Keratinocyte (primary cell): ENCODE measurements at regions not wholly inside any gene's neighbourhood (a gene's known extent, or its start where the extent isn't known, plus 50 kb on each side); places are given as distances from the start of the nearest gene placed in this dataset.

Experiments used
- EZH2 ChIP-seq: IDR thresholded peaks from one replicate; pipeline ENCODE4 v1.6.1; 2012; ENCODE audit warnings: inconsistent platforms, mild to moderate bottlenecking, low read length, moderate library complexity
- TF ChIP-seq, protein P1 (sequence below), 3 experiments: IDR thresholded peaks in 1 of 3; conservative IDR thresholded peaks in 1 of 3; optimal IDR thresholded peaks in 1 of 3; 2 replicates in 2 of 3; 3 replicates in 1 of 3; pipeline versions ENCODE3 to v1.5.1; 2011; ENCODE audit warnings: low read length in 3 of 3, mild to moderate bottlenecking in 3 of 3, moderate library complexity in 2 of 3, control low read depth in 1 of 3, inconsistent platforms in 1 of 3; ENCODE audit not compliant: insufficient read depth in 2 of 3; ENCODE audit errors: extremely low read depth in 1 of 3

DNA sequence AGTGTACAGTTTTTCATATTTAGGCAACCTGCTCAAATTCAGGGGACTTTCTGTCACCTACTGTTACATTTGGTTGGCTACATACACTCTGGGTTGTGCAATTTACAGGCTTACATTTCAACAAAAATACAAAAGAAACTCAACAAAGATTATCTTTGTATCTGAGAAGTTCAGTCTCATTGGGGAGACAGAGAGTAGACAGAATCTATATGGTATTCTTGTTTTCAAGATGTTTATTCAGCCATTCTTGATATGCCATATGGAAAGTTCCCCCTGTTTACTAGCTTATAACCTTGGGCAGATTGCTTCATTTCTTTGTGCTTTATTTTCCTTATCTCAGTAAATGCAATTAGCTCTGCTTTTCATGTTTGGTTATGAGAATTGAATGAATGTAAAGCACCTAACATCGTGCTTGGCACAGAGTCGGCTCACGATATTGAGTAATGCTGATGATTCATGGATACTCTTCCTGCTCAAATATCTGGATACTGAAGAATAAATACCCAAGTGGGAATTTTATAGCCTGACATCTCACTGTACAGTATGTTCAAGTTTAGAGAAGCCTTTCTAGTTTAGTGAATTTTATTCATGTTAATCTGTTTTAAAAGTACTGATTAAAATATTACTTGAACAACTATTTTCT, 96.5 kb upstream of the PACRGL start:
- TF ChIP-seq, protein P1, sequence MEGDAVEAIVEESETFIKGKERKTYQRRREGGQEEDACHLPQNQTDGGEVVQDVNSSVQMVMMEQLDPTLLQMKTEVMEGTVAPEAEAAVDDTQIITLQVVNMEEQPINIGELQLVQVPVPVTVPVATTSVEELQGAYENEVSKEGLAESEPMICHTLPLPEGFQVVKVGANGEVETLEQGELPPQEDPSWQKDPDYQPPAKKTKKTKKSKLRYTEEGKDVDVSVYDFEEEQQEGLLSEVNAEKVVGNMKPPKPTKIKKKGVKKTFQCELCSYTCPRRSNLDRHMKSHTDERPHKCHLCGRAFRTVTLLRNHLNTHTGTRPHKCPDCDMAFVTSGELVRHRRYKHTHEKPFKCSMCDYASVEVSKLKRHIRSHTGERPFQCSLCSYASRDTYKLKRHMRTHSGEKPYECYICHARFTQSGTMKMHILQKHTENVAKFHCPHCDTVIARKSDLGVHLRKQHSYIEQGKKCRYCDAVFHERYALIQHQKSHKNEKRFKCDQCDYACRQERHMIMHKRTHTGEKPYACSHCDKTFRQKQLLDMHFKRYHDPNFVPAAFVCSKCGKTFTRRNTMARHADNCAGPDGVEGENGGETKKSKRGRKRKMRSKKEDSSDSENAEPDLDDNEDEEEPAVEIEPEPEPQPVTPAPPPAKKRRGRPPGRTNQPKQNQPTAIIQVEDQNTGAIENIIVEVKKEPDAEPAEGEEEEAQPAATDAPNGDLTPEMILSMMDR (optimal IDR thresholded peaks at IDR 0.05 in 1 of 3, IDR thresholded peaks at IDR 0.05 in 1 of 3, conservative IDR thresholded peaks at IDR 0.05 in 1 of 3; ENCODE audit: extremely low read depth in 1 of 3, insufficient read depth in 2 of 3, low read length in 3 of 3) = no peak
- TF ChIP-seq EZH2 = no peak
